HFFc6 (cell line): ENCODE measurements at regions not wholly inside any gene's neighbourhood (a gene's known extent, or its start where the extent isn't known, plus 50 kb on each side); places are given as distances from the start of the nearest gene placed in this dataset.

Experiments
- DNase-seq: peaks from one replicate; pipeline ENCODE4 v3.0.0-alpha.2; 2018
- H3K27ac Mint-ChIP-seq: 2 replicates; pipeline ENCODE4 v1.8.0; 2020; ENCODE audit warnings: mild to moderate bottlenecking, mixed read lengths
- H3K27me3 Mint-ChIP-seq: 2 replicates; pipeline ENCODE4 v1.8.0; 2021; ENCODE audit warnings: mild to moderate bottlenecking, moderate library complexity, mixed read lengths; ENCODE audit not compliant: insufficient read depth
- H3K36me3 Mint-ChIP-seq: 2 replicates; pipeline ENCODE4 v1.8.0; 2021; ENCODE audit warnings: low read depth, mixed read lengths
- H3K4me1 Mint-ChIP-seq: 2 replicates; pipeline ENCODE4 v1.8.0; 2020; ENCODE audit warnings: low read depth, mixed read lengths
- H3K4me3 Mint-ChIP-seq: 2 replicates; pipeline ENCODE4 v1.8.0; 2020; ENCODE audit warnings: mild to moderate bottlenecking, moderate library complexity, mixed read lengths
- H3K9me3 Mint-ChIP-seq: 2 replicates; pipeline ENCODE4 v1.8.0; 2020; ENCODE audit warnings: mild to moderate bottlenecking, mixed read lengths
- CTCF ChIP-seq: fragments of 200-600 bp; sonication (generic); IDR thresholded peaks from 2 replicates; pipeline ENCODE4 v1.5.0; 2021; ENCODE audit warnings: antibody characterized with exemption, mild to moderate bottlenecking

DNA sequence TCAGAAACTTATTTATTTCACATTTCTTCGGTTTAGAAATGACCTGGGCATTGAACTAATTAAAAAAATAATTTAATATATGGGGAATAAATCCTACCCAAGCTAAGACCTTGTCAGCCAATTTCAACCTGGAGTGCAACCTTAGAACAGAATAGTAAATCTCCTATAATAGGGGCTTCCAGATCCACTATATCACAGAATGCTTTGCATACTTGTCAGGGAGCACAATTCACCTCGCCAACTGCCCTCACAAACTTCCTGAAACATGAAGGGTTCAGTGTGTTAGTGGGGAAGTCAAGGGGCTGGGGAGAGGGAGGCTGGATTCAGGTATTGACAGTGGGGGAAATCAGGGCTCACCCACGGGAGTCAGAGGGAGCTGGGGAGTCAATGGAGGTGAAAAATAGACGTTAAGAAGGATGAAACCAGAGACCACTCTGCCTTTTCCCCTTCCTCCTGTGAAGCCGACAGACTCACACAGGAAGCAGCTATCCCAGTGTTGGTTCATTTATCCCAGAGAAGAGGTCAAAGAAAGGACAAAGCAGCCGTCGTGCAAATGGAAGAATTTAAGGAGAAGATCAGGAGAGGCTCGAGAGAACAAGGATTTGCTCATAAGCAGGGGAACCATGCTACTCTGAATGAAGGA is 453.3 kb downstream of the NUF2 start:
- no peak for DNase-seq
- no peak for TF ChIP-seq CTCF
- no peak overlapping the region for H3K4me3 Mint-ChIP-seq
- no peaks in the 10 kb centered on the region for H3K9me3 Mint-ChIP-seq
- peaks cover 14% of the 10 kb centered on the region; the same call in 1 of the 2 replicates for H3K4me1 Mint-ChIP-seq
- no peak overlapping the region for H3K27ac Mint-ChIP-seq
- peaks cover 3% of the 10 kb centered on the region for H3K27me3 Mint-ChIP-seq
- no peaks in the 10 kb centered on the region for H3K36me3 Mint-ChIP-seq

DNA sequence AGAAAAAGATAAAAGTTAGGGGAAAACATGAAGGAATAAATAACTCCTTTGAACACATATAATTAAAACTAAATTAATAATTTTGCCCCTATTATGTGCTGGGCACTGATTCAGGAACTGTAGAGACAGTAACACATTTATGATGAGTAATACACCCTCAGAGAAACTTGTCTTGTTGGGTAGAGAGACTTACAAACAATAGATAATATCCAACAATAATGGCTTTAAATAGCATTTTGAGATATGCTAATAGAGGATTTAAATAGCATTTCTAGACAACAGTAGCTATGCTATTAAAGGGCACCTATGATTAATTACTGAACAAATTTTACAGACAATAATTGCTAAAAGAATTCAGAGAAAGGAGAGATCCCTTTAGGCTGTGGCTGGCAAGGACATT is 455.5 kb downstream of the NUF2 start:
- H3K27ac Mint-ChIP-seq = no peak overlapping the region
- peaks cover 11% of the 10 kb centered on the region; the same call in 1 of the 2 replicates for H3K4me1 Mint-ChIP-seq
- H3K9me3 Mint-ChIP-seq = peaks cover 15% of the 10 kb centered on the region; the same call in 1 of the 2 replicates
- H3K27me3 Mint-ChIP-seq = no peaks in the 10 kb centered on the region; the same call in 1 of the 2 replicates
- H3K4me3 Mint-ChIP-seq = no peak overlapping the region
- peaks cover 11% of the 10 kb centered on the region; the same call in 1 of the 2 replicates for H3K36me3 Mint-ChIP-seq
- no peak for DNase-seq
- no peak for TF ChIP-seq CTCF

GRCh38 chr1:163781146-163781545 is 459.4 kb downstream of the NUF2 start:
- TF ChIP-seq CTCF = no peak
- no peaks in the 10 kb centered on the region; the same call in 1 of the 2 replicates for H3K27me3 Mint-ChIP-seq

DNA sequence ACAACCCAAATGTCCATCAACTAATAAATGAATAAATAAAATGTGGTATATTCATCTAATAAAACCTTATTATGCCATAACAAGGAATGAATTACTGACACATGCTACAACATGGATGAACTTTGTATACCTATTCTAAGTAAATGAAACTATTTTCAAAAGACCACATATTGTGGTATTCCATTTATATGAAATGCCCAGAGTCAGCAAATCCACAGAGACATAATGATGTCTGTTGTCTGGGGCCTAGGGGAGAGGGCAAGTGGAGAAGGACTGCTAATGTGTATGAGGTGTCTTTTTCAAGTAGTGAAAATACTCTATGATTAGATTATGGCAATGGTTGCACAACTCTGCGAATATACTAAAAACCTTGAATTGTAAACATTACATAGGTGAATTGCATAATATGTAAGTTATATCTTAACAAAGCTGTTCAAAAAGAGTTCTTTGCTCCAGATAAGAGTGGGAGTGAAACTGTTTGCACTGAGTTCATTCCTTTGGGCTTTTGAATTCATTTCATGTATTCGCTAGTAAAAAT is 464.2 kb downstream of the NUF2 start:
- Mint-ChIP-seq H3K4me1 (no peaks in the 10 kb centered on the region), H3K36me3 (peaks cover 3% of the 10 kb centered on the region; the same call in 1 of the 2 replicates), H3K27me3 (no peaks in the 10 kb centered on the region; the same call in 1 of the 2 replicates), H3K4me3 (no peak overlapping the region), H3K27ac (no peak overlapping the region), H3K9me3 (peaks cover 7% of the 10 kb centered on the region; the same call in 1 of the 2 replicates)
- no peak for TF ChIP-seq CTCF
- DNase-seq = no peak

More at GRCh38 chr1:163781146-163781545, 459.4 kb downstream of the NUF2 start:
- DNase-seq = no peak
- H3K9me3 Mint-ChIP-seq = peaks cover 15% of the 10 kb centered on the region; the same call in 1 of the 2 replicates
- H3K36me3 Mint-ChIP-seq = peaks cover 11% of the 10 kb centered on the region; the same call in 1 of the 2 replicates
- no peak overlapping the region for H3K4me3 Mint-ChIP-seq
- no peaks in the 10 kb centered on the region for H3K4me1 Mint-ChIP-seq
- no peak overlapping the region for H3K27ac Mint-ChIP-seq

DNA sequence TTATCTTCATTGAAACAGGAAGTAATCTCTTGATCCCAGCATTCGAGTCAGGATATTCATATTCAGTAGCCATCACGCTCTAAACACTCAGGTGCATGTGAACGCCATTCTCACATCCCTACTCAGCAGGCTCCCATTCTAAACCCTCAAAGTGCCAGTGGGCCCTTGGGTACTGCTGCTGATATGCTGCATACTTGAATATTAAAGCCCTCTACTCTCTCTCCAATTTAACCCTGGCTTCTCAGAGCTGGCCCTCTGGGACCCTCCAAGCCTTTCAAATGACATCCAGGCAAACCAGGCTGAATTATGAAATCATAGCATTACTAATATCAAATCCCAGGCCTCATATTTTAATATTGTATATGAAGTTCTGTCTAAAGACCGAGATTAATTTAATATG is 468.2 kb downstream of the NUF2 start:
- Mint-ChIP-seq H3K9me3 (no peaks in the 10 kb centered on the region), H3K4me3 (no peak overlapping the region)

More for the DNA sequence above, 468.2 kb downstream of the NUF2 start:
- no peaks in the 10 kb centered on the region for H3K36me3 Mint-ChIP-seq
- no peak for DNase-seq
- no peak overlapping the region for H3K27ac Mint-ChIP-seq
- TF ChIP-seq CTCF = no peak
- H3K27me3 Mint-ChIP-seq = no peaks in the 10 kb centered on the region
- H3K4me1 Mint-ChIP-seq = no peaks in the 10 kb centered on the region
